ENCODE measurements at regions not wholly inside any gene's neighbourhood (a gene's known extent, or its start where the extent isn't known, plus 50 kb on each side); places are given as distances from the start of the nearest gene placed in this dataset.

DNA sequence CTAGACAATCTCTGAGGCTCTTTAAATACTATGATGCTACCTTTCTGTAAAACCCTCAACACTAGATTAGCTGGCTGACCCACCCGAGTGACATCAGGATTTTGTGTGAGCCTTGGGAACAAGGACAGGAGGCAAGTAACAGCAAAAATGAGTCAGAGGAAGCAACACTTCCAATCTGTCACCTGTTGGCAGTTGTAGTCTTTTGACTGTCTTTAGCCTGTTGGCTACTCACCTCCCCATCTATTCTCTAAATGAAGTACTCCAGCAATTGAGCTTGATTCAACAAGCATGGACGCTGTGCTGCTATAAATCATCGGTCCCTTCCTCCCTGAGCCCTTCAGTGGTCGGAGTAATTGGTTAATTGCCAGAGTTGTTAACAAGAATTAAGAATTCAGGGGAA lies 898.7 kb downstream of the BCL11A start:
- TF ChIP-seq POLR2AphosphoS5 (IDR thresholded peaks at IDR 0.05) (no peak), POLR2A (IDR thresholded peaks at IDR 0.05) (no peak), EP300 (IDR thresholded peaks at IDR 0.05) (no peak)
- TF ChIP-seq, protein P1, sequence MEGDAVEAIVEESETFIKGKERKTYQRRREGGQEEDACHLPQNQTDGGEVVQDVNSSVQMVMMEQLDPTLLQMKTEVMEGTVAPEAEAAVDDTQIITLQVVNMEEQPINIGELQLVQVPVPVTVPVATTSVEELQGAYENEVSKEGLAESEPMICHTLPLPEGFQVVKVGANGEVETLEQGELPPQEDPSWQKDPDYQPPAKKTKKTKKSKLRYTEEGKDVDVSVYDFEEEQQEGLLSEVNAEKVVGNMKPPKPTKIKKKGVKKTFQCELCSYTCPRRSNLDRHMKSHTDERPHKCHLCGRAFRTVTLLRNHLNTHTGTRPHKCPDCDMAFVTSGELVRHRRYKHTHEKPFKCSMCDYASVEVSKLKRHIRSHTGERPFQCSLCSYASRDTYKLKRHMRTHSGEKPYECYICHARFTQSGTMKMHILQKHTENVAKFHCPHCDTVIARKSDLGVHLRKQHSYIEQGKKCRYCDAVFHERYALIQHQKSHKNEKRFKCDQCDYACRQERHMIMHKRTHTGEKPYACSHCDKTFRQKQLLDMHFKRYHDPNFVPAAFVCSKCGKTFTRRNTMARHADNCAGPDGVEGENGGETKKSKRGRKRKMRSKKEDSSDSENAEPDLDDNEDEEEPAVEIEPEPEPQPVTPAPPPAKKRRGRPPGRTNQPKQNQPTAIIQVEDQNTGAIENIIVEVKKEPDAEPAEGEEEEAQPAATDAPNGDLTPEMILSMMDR (IDR thresholded peaks at IDR 0.05), result no peak
- 55% methylated on average over 4 of the region's 4 CpGs for WGBS
- Histone ChIP-seq H3K4me3 (no peak overlapping the region), H3K27me3 (no peaks in the 10 kb centered on the region), H3K9me3 (no peaks in the 10 kb centered on the region), H3K27ac (no peak overlapping the region), H3K4me1 (no peaks in the 10 kb centered on the region), H3K36me3 (no peaks in the 10 kb centered on the region)
- DNase-seq (ENCODE audit: low spot score in 2 of 2), result no peak

DNA sequence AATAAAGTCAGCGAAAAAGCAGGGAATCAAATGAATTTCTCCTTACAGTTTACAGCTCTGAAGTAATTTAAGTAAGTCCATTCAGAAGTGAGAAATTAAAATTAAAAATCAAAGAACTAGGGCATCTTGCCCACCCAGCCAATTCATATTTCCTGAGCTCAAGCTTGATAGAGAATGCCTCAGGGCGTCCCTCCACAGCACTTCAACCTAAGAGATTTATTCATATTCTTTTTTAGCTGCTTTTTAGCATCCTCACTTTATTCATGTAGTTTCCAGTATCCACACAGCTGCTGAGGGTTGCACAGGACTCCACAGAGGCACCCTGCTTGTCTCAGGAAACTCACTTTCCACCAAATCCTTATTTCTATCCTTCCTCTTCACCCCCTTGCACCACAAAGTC lies 900.3 kb downstream of the BCL11A start:
- no peaks in the 10 kb centered on the region for H3K9me3 ChIP-seq
- 79% methylated on average over 2 of the region's 2 CpGs for WGBS

DNA sequence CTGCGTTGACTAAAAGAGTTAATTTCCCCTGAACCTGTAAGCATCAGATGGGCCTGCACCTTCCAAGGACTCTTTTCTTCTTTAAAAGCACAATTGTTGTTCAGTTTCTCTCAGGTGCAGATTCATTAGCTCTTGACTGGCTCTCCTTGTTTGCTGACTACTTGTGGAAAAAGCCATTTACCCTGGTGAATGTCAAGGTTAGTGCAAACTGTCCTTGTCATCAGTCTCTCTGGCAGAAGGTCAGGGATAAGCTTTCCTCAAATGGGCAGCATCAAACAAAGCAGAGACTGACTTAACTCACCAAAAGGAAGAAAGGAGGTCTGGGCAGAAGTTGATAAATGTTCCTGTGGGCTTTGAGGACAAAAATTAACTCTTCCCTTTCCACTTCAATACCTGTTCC lies 922.7 kb downstream of the BCL11A start:
- WGBS, result 93% methylated on average over 1 of the region's 1 CpG
- DNase-seq (ENCODE audit: low spot score in 2 of 2), result no peak
- H3K4me1 ChIP-seq, result no peaks in the 10 kb centered on the region
- H3K9me3 ChIP-seq, result peaks cover 11% of the 10 kb centered on the region
- no peaks in the 10 kb centered on the region for H3K27me3 ChIP-seq
- H3K4me3 ChIP-seq, result no peak overlapping the region
- no peaks in the 10 kb centered on the region for H3K36me3 ChIP-seq
- H3K27ac ChIP-seq, result no peak overlapping the region
- TF ChIP-seq POLR2AphosphoS5 (IDR thresholded peaks at IDR 0.05), result no peak
- TF ChIP-seq EP300 (IDR thresholded peaks at IDR 0.05), result no peak
- TF ChIP-seq, protein P1 (IDR thresholded peaks at IDR 0.05), result no peak
- no peak for TF ChIP-seq POLR2A (IDR thresholded peaks at IDR 0.05)

More for the DNA sequence above, 900.3 kb downstream of the BCL11A start:
- DNase-seq (ENCODE audit: low spot score in 2 of 2), result no peak
- no peaks in the 10 kb centered on the region for H3K4me1 ChIP-seq
- H3K27ac ChIP-seq, result no peak overlapping the region
- H3K36me3 ChIP-seq, result no peaks in the 10 kb centered on the region
- no peaks in the 10 kb centered on the region for H3K27me3 ChIP-seq
- no peak overlapping the region for H3K4me3 ChIP-seq
- TF ChIP-seq POLR2AphosphoS5 (IDR thresholded peaks at IDR 0.05) (no peak), EP300 (IDR thresholded peaks at IDR 0.05) (no peak), POLR2A (IDR thresholded peaks at IDR 0.05) (no peak)
- TF ChIP-seq, protein P1 (IDR thresholded peaks at IDR 0.05), result no peak

DNA sequence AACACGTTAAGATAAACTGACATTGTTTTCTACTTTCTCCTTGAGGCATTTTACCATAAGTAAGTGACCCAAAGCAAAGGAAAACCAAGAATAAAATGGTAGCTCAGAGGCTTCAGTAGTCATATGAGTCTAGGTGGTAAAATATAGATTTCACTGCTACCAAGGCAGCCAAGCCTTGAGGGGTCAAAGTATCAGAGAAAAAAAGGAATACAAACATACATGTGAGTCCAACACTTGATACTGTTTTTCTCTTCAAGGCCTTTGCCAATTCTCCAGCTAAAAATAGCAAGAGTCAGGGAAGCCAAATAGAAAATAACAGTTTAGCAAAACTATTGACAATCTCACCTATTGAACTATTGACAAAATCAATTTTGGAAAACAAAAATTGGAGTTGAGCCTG lies 925.9 kb downstream of the BCL11A start:
- DNase-seq (ENCODE audit: low spot score in 2 of 2), result no peak
- H3K27me3 ChIP-seq, result no peaks in the 10 kb centered on the region
- no peak overlapping the region for H3K27ac ChIP-seq
- no peaks in the 10 kb centered on the region for H3K4me1 ChIP-seq
- no peaks in the 10 kb centered on the region for H3K36me3 ChIP-seq
- WGBS, result 72% methylated on average over 1 of the region's 1 CpG
- H3K4me3 ChIP-seq, result no peak overlapping the region
- peaks cover 11% of the 10 kb centered on the region for H3K9me3 ChIP-seq
- TF ChIP-seq POLR2AphosphoS5 (IDR thresholded peaks at IDR 0.05), result no peak
- TF ChIP-seq POLR2A (IDR thresholded peaks at IDR 0.05), result no peak
- TF ChIP-seq EP300 (IDR thresholded peaks at IDR 0.05), result no peak
- TF ChIP-seq, protein P1 (IDR thresholded peaks at IDR 0.05), result no peak

DNA sequence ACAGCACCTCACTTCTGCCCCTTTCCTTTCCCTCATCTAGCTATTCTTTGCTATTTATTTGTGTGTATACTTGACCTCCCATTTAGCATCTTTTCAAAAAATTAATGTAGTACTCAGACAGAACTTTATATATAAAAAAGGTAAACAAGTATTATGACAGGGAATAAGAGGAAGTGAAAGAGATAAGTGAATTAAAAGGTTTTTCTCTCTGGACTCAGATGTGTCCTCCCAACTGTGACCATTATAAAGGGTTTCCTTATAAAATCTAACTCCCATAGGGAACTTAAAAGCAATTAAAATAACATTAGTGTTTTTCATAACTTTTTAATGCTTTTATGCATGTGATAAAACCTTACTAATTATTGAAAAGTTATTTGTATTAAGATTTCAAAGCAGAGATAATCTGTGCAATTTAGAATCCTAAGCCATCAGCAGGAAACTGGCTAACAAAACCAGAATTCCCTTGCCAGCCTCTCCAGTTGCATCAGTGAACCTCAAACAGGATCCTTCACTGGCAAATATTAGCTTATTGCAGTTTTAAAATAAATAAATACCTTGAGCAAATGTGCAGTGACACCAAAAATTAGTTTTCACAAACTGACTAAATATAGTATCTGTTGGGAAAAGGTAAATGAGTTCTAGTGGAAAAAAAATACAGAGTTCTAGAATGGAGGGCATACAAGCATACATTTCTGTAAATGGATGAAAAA lies 930.7 kb downstream of the BCL11A start:
- Histone ChIP-seq H3K4me3 (no peak overlapping the region), H3K27me3 (no peaks in the 10 kb centered on the region), H3K9me3 (peaks cover 5% of the 10 kb centered on the region), H3K36me3 (no peaks in the 10 kb centered on the region), H3K27ac (no peak overlapping the region), H3K4me1 (no peaks in the 10 kb centered on the region)
- TF ChIP-seq POLR2AphosphoS5 (IDR thresholded peaks at IDR 0.05) (no peak), EP300 (IDR thresholded peaks at IDR 0.05) (no peak)
- no peak for DNase-seq (ENCODE audit: low spot score in 2 of 2)

DNA sequence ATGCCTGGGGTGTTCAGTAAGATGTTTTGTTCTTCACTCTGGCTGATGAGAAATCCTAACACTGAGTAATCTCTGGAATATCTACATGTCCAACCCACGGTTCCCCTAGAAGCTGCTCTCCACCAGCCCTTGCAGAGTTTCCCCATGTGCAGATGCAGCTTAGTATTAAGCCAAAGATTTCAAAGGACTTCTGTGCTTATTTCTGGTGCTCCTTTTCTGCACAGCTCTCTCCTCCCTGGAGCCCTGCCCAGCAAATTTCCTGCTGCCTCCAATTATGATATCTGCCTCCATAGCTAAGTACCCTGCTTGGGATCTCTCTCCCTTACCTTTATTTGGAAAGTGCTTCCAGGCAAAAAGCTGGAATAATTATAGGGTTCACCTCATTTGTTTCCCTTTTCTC lies 949.3 kb downstream of the BCL11A start:
- no peak overlapping the region for H3K4me3 ChIP-seq
- no peak for DNase-seq (ENCODE audit: low spot score in 2 of 2)
- 32% methylated on average over 1 of the region's 1 CpG for WGBS

More for the DNA sequence above, 949.3 kb downstream of the BCL11A start:
- no peak for TF ChIP-seq POLR2AphosphoS5 (IDR thresholded peaks at IDR 0.05)
- no peak for TF ChIP-seq POLR2A (IDR thresholded peaks at IDR 0.05)
- TF ChIP-seq, protein P1 (IDR thresholded peaks at IDR 0.05), result no peak
- no peak for TF ChIP-seq EP300 (IDR thresholded peaks at IDR 0.05)
- Histone ChIP-seq H3K27ac (no peak overlapping the region), H3K27me3 (no peaks in the 10 kb centered on the region), H3K4me1 (no peaks in the 10 kb centered on the region), H3K36me3 (no peaks in the 10 kb centered on the region), H3K9me3 (peaks cover 10% of the 10 kb centered on the region)
